ENCODE measurements at regions not wholly inside any gene's neighbourhood (a gene's known extent, or its start where the extent isn't known, plus 50 kb on each side); places are given as distances from the start of the nearest gene placed in this dataset.

DNA sequence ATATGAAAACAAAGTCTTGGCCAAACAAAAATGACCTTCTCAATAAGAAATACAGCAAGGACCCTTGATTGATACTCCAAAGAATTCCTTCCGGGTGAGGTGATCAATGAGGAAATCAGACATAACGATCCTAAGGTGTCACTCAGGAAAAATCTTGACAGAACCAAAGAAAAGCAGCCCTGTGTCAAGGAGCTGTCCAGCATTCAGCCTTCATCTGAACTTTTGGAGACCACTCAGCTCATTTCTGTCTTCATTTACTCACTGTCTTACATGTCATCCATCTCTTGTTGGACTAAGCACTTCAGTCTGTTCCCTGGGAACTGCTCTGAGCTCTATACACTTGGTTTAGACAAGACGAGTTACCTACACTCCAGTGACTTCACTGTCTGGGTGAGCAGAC, 179.9 kb downstream of the GRIN2B start:
- no peaks in the 10 kb centered on the region; the same call in 1 of the 2 replicates for H3K27me3 ChIP-seq (ENCODE audit: control insufficient read depth, insufficient read depth, low read length)
- H3K36me3 ChIP-seq (ENCODE audit: control insufficient read depth, insufficient read depth, low read length), result no peaks in the 10 kb centered on the region
- no peak overlapping the region for H3K27ac ChIP-seq (ENCODE audit: low read length)
- WGBS (ENCODE audit: insufficient coverage, insufficient read length), result no CpG with 5 or more reads among the region's 3 CpGs
- DNase-seq (ENCODE audit: low read depth, low spot score), result no peak
- no peak overlapping the region for H3K4me3 ChIP-seq (ENCODE audit: low read length)
- H3K4me1 ChIP-seq (ENCODE audit: control insufficient read depth, insufficient read depth, low read length), result peaks cover 3% of the 10 kb centered on the region
- no peaks in the 10 kb centered on the region for H3K9me3 ChIP-seq (ENCODE audit: control insufficient read depth, insufficient read depth, low read length)

DNA sequence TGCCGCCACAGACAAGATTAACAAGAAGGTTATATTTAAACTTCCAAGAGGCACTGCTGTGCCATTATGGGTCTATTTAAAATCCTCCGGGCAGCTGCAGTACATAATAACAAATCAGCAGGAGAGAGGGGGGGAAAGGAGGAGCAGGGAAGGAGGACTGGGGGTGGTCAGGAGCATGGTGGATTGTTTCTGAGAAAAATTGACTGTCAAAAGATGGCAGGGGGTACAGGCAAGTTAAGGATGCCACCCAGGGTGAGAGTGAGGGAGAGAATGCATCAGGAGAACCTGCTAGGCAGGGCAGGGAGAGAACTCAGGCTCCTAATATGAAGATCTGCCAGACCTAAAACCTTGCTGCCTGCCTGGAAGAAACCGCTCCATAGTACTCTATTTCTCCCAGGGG, 181.8 kb downstream of the GRIN2B start:
- Histone ChIP-seq H3K4me1 (ENCODE audit: control insufficient read depth, insufficient read depth, low read length) (peaks cover 3% of the 10 kb centered on the region), H3K4me3 (ENCODE audit: low read length) (no peak overlapping the region), H3K9me3 (ENCODE audit: control insufficient read depth, insufficient read depth, low read length) (no peaks in the 10 kb centered on the region), H3K27ac (ENCODE audit: low read length) (no peak overlapping the region), H3K27me3 (ENCODE audit: control insufficient read depth, insufficient read depth, low read length) (no peaks in the 10 kb centered on the region; the same call in 1 of the 2 replicates), H3K36me3 (ENCODE audit: control insufficient read depth, insufficient read depth, low read length) (no peaks in the 10 kb centered on the region)
- no peak for DNase-seq (ENCODE audit: low read depth, low spot score)
- no CpG with 5 or more reads among the region's 3 CpGs for WGBS (ENCODE audit: insufficient coverage, insufficient read length)

DNA sequence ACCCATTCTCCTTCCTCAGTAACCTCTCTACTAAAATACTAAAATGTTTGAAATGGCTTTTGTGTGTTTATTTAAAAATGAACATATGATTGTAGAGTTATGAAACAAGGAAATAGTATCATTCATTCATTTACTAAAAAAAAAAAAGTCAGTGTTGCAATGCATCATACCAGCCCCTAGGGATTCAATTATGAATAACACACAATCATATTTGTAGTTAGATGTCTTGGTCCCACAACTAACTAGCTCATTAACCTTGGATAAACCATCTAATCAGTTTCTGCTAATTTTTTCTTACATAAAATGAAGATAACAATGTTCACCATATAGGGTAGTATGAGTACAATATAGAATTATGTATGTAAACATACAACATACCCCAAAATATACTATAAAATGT, 183.2 kb downstream of the GRIN2B start:
- Histone ChIP-seq H3K9me3 (ENCODE audit: control insufficient read depth, insufficient read depth, low read length) (no peaks in the 10 kb centered on the region), H3K36me3 (ENCODE audit: control insufficient read depth, insufficient read depth, low read length) (no peaks in the 10 kb centered on the region), H3K27ac (ENCODE audit: low read length) (no peak overlapping the region), H3K4me1 (ENCODE audit: control insufficient read depth, insufficient read depth, low read length) (peaks cover 3% of the 10 kb centered on the region; the same call in 1 of the 2 replicates), H3K4me3 (ENCODE audit: low read length) (no peak overlapping the region), H3K27me3 (ENCODE audit: control insufficient read depth, insufficient read depth, low read length) (no peaks in the 10 kb centered on the region; the same call in 1 of the 2 replicates)
- DNase-seq (ENCODE audit: low read depth, low spot score), result no peak

DNA sequence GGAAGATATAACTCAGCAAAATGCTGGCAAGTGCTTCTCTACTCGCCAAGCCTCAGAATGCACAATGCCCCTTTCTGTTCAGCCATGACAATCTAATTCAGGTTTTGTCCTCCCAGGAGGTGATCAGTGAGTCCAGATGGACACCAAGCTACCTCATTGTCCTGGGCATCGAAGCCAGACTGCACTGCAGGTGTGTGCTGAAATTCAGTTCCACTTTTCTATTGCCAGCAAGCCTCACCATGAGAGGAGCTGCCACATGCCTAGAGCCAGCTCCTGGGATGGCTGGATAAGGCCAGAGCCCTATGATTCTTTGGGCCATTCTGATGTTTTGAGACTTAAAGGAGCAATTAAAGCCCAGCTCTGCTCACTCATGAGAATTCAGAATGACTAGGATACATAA, 186.7 kb downstream of the GRIN2B start:
- no CpG with 5 or more reads among the region's 2 CpGs for WGBS (ENCODE audit: insufficient coverage, insufficient read length)
- Histone ChIP-seq H3K4me1 (ENCODE audit: control insufficient read depth, insufficient read depth, low read length) (peaks cover 2% of the 10 kb centered on the region; the same call in 1 of the 2 replicates), H3K4me3 (ENCODE audit: low read length) (no peak overlapping the region), H3K9me3 (ENCODE audit: control insufficient read depth, insufficient read depth, low read length) (no peaks in the 10 kb centered on the region), H3K27ac (ENCODE audit: low read length) (no peak overlapping the region), H3K36me3 (ENCODE audit: control insufficient read depth, insufficient read depth, low read length) (no peaks in the 10 kb centered on the region), H3K27me3 (ENCODE audit: control insufficient read depth, insufficient read depth, low read length) (no peaks in the 10 kb centered on the region)
- no peak for DNase-seq (ENCODE audit: low read depth, low spot score)

DNA sequence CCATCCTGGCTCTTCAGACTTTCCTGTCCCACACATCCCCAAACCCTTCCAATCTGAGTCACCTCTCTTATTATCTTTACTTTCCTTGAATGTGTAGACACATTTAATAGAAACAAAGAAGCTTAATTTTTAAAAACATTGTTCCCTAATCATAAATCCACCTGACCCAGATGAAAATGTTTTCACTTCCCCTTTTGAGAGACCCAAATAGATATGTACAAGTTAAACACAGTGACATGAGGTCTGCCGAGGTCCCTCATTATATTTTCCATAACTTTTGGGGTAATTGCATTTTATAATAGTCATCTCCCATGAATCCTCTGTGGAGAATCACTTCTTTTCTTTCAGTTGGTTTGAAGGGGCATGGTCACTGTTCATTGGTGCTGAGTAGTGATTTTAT, 191.1 kb downstream of the GRIN2B start:
- H3K27me3 ChIP-seq (ENCODE audit: control insufficient read depth, insufficient read depth, low read length), result no peaks in the 10 kb centered on the region
- H3K9me3 ChIP-seq (ENCODE audit: control insufficient read depth, insufficient read depth, low read length), result no peaks in the 10 kb centered on the region
- WGBS (ENCODE audit: insufficient coverage, insufficient read length), result no CpG with 5 or more reads among the region's 1 CpG
- H3K4me3 ChIP-seq (ENCODE audit: low read length), result no peak overlapping the region
- no peak for DNase-seq (ENCODE audit: low read depth, low spot score)
- H3K27ac ChIP-seq (ENCODE audit: low read length), result no peak overlapping the region
- H3K36me3 ChIP-seq (ENCODE audit: control insufficient read depth, insufficient read depth, low read length), result no peaks in the 10 kb centered on the region
- H3K4me1 ChIP-seq (ENCODE audit: control insufficient read depth, insufficient read depth, low read length), result peaks cover 2% of the 10 kb centered on the region; the same call in 1 of the 2 replicates

DNA sequence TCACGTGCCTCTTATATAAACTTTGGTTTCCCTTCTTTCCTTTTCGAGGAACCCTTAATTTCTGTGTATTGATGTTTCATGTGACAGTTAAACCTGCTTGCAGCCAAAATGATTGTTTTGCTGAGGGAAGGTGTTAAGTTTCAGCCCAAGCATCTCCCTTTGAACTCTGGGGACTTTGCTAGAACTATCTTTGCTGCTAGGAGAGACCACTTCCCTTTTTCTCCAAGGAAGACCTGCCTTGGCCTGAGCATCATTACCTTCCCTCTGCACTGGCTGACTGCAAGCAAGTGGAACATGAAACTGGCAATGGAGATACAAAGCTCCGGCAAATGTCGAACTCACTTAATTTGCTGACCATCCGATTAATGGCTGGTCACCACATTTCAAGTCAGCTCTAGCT, 192.8 kb downstream of the GRIN2B start:
- Histone ChIP-seq H3K9me3 (ENCODE audit: control insufficient read depth, insufficient read depth, low read length) (no peaks in the 10 kb centered on the region), H3K4me3 (ENCODE audit: low read length) (no peak overlapping the region), H3K27ac (ENCODE audit: low read length) (no peak overlapping the region), H3K27me3 (ENCODE audit: control insufficient read depth, insufficient read depth, low read length) (no peaks in the 10 kb centered on the region), H3K4me1 (ENCODE audit: control insufficient read depth, insufficient read depth, low read length) (peaks cover 2% of the 10 kb centered on the region; the same call in 1 of the 2 replicates), H3K36me3 (ENCODE audit: control insufficient read depth, insufficient read depth, low read length) (no peaks in the 10 kb centered on the region)
- DNase-seq (ENCODE audit: low read depth, low spot score), result no peak
- WGBS (ENCODE audit: insufficient coverage, insufficient read length), result no CpG with 5 or more reads among the region's 5 CpGs

DNA sequence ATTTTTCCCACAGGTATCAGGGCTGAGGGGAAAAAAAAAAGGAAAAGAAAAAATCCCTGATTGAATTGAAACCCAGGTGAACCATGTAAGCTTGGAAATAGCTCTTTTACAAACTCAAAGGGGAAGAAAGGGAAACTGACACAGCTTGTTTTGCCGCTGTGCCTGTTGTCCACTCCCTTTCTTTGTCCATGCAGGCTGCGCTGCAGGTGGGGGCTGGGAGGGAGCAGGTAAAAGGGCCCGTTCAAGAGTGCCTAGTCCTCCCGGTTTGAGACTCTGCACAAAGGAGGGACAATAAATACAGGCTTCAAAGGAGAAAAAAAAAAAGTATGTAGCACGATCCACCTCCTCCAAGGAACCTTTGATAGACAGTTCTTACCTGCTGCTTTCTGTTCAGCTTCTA, 194.8 kb downstream of the GRIN2B start:
- DNase-seq (ENCODE audit: low read depth, low spot score), result no peak
- H3K36me3 ChIP-seq (ENCODE audit: control insufficient read depth, insufficient read depth, low read length), result no peaks in the 10 kb centered on the region
- no peaks in the 10 kb centered on the region for H3K9me3 ChIP-seq (ENCODE audit: control insufficient read depth, insufficient read depth, low read length)
- H3K27me3 ChIP-seq (ENCODE audit: control insufficient read depth, insufficient read depth, low read length), result no peaks in the 10 kb centered on the region
- no peak overlapping the region for H3K27ac ChIP-seq (ENCODE audit: low read length)
- H3K4me3 ChIP-seq (ENCODE audit: low read length), result no peak overlapping the region
- no CpG with 5 or more reads among the region's 5 CpGs for WGBS (ENCODE audit: insufficient coverage, insufficient read length)
- H3K4me1 ChIP-seq (ENCODE audit: control insufficient read depth, insufficient read depth, low read length), result peaks cover 2% of the 10 kb centered on the region; the same call in 1 of the 2 replicates

DNA sequence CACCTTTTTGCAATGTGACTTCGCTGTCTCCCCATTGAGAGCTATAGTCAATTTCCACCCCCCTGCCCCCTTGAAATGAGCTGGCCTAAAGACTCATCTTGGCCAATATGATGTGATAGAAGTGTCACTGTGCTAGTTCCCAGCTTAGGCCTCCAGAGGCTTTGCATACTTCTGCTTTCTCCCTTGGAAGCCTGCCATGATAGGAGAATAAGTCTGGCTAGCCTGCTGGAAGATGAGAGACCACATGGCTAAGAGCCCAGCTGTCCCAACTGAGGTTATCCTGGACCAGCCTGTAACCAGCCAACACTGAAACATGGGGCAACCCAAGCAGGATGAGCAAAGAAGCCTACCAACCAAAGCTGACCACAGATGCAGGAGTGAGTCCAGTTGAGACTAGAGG, 196.9 kb downstream of the GRIN2B start:
- H3K4me3 ChIP-seq (ENCODE audit: low read length), result no peak overlapping the region
- H3K36me3 ChIP-seq (ENCODE audit: control insufficient read depth, insufficient read depth, low read length), result no peaks in the 10 kb centered on the region
- H3K27ac ChIP-seq (ENCODE audit: low read length), result no peak overlapping the region
- H3K9me3 ChIP-seq (ENCODE audit: control insufficient read depth, insufficient read depth, low read length), result no peaks in the 10 kb centered on the region
- DNase-seq (ENCODE audit: low read depth, low spot score), result no peak
- no CpG with 5 or more reads among the region's 1 CpG for WGBS (ENCODE audit: insufficient coverage, insufficient read length)
- no peaks in the 10 kb centered on the region; the same call in 1 of the 2 replicates for H3K27me3 ChIP-seq (ENCODE audit: control insufficient read depth, insufficient read depth, low read length)
- peaks cover 2% of the 10 kb centered on the region; the same call in 1 of the 2 replicates for H3K4me1 ChIP-seq (ENCODE audit: control insufficient read depth, insufficient read depth, low read length)

DNA sequence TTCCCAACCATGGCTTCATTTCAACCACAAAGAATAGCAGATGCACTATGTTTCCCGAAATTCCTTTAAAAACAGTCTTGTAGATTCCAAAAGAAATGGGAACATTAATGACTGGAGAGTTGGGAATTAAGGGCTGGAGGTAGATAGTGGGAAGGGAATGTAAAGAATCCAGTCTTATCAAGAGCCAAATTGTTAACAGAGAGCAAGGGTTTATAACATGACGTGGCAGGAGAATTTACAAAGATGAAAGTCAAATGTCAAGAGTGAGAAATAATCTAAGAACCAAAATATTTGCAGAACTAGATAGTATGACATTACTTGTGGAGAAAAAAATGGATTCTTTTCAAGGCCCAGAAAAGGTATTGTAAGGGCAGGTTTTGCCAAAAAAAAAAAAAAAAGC, 200.9 kb downstream of the GRIN2B start:
- WGBS (ENCODE audit: insufficient coverage, insufficient read length), result no CpG with 5 or more reads among the region's 2 CpGs
- Histone ChIP-seq H3K36me3 (ENCODE audit: control insufficient read depth, insufficient read depth, low read length) (no peaks in the 10 kb centered on the region), H3K4me1 (ENCODE audit: control insufficient read depth, insufficient read depth, low read length) (no peaks in the 10 kb centered on the region), H3K4me3 (ENCODE audit: low read length) (no peak overlapping the region), H3K9me3 (ENCODE audit: control insufficient read depth, insufficient read depth, low read length) (no peaks in the 10 kb centered on the region), H3K27ac (ENCODE audit: low read length) (no peak overlapping the region), H3K27me3 (ENCODE audit: control insufficient read depth, insufficient read depth, low read length) (peaks cover 7% of the 10 kb centered on the region; the same call in 1 of the 2 replicates)
- no peak for DNase-seq (ENCODE audit: low read depth, low spot score)

DNA sequence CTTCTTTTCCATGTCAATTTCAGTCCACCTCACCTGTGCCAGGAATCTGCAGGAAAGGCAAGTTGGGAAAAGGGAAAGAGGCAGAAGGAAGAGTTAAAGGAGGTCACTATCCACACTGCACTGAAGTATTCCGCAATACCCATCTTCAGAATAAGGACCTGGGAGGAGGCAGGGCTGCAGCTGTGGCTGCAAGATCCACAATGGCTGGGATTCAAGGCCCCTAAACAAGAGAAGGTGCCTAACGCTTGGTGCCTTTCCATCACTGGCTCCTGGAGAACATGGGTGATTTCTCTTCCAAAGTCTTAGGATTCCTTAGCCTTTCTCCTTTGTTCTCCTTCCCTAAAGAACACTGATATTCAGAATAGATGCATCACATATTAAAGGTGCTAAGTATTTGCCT, 204.0 kb downstream of the GRIN2B start:
- no CpG with 5 or more reads among the region's 2 CpGs for WGBS (ENCODE audit: insufficient coverage, insufficient read length)

DNA sequence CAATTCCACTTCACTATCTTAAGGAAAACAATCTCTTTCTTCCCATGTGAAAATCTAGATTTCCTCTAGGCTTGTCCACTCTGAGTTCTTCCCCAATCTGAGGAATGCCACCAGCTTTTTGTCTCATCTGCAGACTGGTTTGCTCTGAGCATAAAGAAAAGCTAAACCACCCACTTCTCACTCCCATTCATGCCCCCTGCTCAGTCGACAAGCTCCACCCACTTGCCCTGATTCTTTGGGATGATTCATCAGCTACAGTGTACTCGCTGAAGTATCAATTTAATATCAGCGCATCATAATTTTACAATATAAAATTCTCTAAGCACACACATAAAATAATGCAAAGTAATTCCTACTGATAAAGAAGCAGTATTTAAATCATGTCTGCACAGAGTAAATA, 209.1 kb downstream of the GRIN2B start:
- Histone ChIP-seq H3K27ac (ENCODE audit: low read length) (no peak overlapping the region), H3K36me3 (ENCODE audit: control insufficient read depth, insufficient read depth, low read length) (no peaks in the 10 kb centered on the region), H3K27me3 (ENCODE audit: control insufficient read depth, insufficient read depth, low read length) (peaks cover 5% of the 10 kb centered on the region; the same call in 1 of the 2 replicates), H3K4me1 (ENCODE audit: control insufficient read depth, insufficient read depth, low read length) (no peaks in the 10 kb centered on the region), H3K4me3 (ENCODE audit: low read length) (no peak overlapping the region), H3K9me3 (ENCODE audit: control insufficient read depth, insufficient read depth, low read length) (no peaks in the 10 kb centered on the region)
- no CpG with 5 or more reads among the region's 3 CpGs for WGBS (ENCODE audit: insufficient coverage, insufficient read length)
- no peak for DNase-seq (ENCODE audit: low read depth, low spot score)

More for the DNA sequence above, 204.0 kb downstream of the GRIN2B start:
- Histone ChIP-seq H3K4me3 (ENCODE audit: low read length) (no peak overlapping the region), H3K9me3 (ENCODE audit: control insufficient read depth, insufficient read depth, low read length) (no peaks in the 10 kb centered on the region), H3K4me1 (ENCODE audit: control insufficient read depth, insufficient read depth, low read length) (no peaks in the 10 kb centered on the region), H3K27ac (ENCODE audit: low read length) (no peak overlapping the region), H3K36me3 (ENCODE audit: control insufficient read depth, insufficient read depth, low read length) (no peaks in the 10 kb centered on the region), H3K27me3 (ENCODE audit: control insufficient read depth, insufficient read depth, low read length) (peaks cover 7% of the 10 kb centered on the region; the same call in 1 of the 2 replicates)
- DNase-seq (ENCODE audit: low read depth, low spot score), result no peak

Data from iPS DF 6.9 (cell line).